GM12875 (cell line): ENCODE measurements at regions not wholly inside any gene's neighbourhood (a gene's known extent, or its start where the extent isn't known, plus 50 kb on each side); places are given as distances from the start of the nearest gene placed in this dataset.
A peak's percentile ranks its signal among the peaks of the same experiment; 100 is the strongest.
"Not testable (repeated sequence)": the region's sequence is repeated elsewhere in the genome, so short reads cannot be mapped to it uniquely, and the experiment has no call there.

ENCODE experiments used
- H3K4me3 ChIP-seq: one replicate; pipeline ENCODE4 v1.5.1; 2011; ENCODE audit warnings: low read depth, low read length, control low read depth
- CTCF ChIP-seq: IDR thresholded peaks from 2 replicates; pipeline ENCODE4 v1.5.1; 2011; ENCODE audit warnings: low read depth, mild to moderate bottlenecking, control low read depth, inconsistent platforms, low read length, moderate library complexity, borderline replicate concordance; ENCODE audit not compliant: insufficient read depth

GRCh38 chr1:199946305-199947155 is 81.0 kb upstream of the NR5A2 start:
- TF ChIP-seq CTCF: no peak

GRCh38 chr1:199948587-199949280 is 78.8 kb upstream of the NR5A2 start:
- no peak for TF ChIP-seq CTCF

More at GRCh38 chr1:199946305-199947155, 81.0 kb upstream of the NR5A2 start:
- H3K4me3 ChIP-seq: no peak overlapping the region

DNA sequence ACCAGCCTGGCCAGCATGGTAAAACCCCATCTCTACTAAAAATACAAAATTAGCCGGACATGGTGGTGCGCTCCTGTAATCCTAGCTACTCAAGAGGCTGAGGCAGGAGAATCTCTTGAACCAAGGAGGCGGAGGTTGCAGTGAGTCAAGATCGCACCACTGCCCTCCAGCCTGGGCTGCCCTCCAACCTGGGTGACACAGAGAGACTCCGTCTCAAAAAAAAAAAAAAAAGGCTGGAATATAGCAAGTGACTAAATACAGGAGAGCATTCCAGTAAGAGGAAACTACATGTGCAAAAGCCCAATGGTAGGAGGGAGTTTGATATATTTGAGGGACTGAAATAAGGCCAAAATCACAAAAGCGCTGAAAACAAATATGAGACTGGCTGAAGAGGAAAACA is 76.5 kb upstream of the NR5A2 start:
- H3K4me3 ChIP-seq: not testable (repeated sequence)

More at GRCh38 chr1:199948587-199949280, 78.8 kb upstream of the NR5A2 start:
- H3K4me3 ChIP-seq: no peak overlapping the region

- no peak for TF ChIP-seq CTCF
- no peak overlapping the region for H3K4me3 ChIP-seq
Observed at GRCh38 chr1:199953651-199954050, 73.9 kb upstream of the NR5A2 start.

GRCh38 chr1:199954699-199955098 is 72.8 kb upstream of the NR5A2 start:
- H3K4me3 ChIP-seq: no peak overlapping the region
- peak; percentile 48 for TF ChIP-seq CTCF

- no peak for TF ChIP-seq CTCF
- no peak overlapping the region for H3K4me3 ChIP-seq
Observed at GRCh38 chr1:199955235-199955634, 72.3 kb upstream of the NR5A2 start.

DNA sequence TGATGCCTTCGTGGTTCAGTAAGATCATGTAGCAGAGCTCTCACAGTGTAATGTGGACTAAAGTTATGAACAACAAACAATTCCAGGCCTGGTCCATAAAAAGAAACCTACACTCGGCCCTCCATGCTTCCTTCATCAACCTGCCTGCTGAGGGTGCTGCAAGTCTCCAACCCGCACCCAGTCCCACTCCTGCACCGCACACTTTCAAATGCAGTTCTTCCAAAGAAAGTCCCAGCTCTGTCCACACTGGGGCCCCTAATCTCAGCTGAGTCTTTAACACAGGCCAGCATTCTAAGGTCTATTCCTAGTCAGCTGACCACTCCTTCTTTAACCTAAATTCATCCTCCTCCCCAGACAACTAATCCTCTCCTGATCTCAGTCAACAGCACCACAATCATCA is 71.5 kb upstream of the NR5A2 start:
- H3K4me3 ChIP-seq: no peak overlapping the region
- TF ChIP-seq CTCF: no peak
